ENCODE measurements at regions not wholly inside any gene's neighbourhood (a gene's known extent, or its start where the extent isn't known, plus 50 kb on each side); places are given as distances from the start of the nearest gene placed in this dataset.
"Not testable (repeated sequence)": the region's sequence is repeated elsewhere in the genome, so short reads cannot be mapped to it uniquely, and the experiment has no call there.

GRCh38 chr4:3585567-3585966, 53.3 kb upstream of the LRPAP1 start:
- DNase-seq = not testable (repeated sequence)

GRCh38 chr4:3582091-3582475, 49.9 kb upstream of the LRPAP1 start:
- no peak for DNase-seq

All from activated T-cell treated with anti-CD3 and anti-CD28 coated beads, Interleukin-2, amount 50 U/mL, for 48 hours (primary cell).